ENCODE measurements at regions not wholly inside any gene's neighbourhood (a gene's known extent, or its start where the extent isn't known, plus 50 kb on each side); places are given as distances from the start of the nearest gene placed in this dataset.

DNA sequence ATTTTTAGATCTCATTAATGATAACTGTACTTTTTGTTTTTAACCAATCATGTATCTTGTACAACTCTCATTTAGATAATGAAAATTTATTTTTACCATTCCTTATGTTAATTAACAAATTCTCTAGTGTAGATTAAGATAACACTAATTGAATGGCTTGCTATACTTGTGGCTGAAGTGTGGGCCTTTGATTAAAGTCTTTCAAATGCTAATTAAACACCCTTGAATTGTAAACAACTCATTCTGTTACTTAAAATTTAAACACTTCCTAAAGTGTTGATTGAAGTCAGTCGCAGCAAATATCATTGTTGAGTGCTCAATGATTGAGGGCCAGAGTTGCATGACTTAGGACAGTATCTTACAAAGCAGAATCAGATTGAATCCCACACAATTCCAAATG, 109.8 kb upstream of the GULP1 start:
- Histone ChIP-seq H2BK5ac (ENCODE audit: low read depth, low read length, poor library complexity, severe bottlenecking) (no peak overlapping the region), H3K18ac (ENCODE audit: low read depth, low read length) (no peak overlapping the region), H3K14ac (replicated peaks; ENCODE audit: low read depth, low read length) (no peak overlapping the region), H2BK15ac (ENCODE audit: low read depth, low read length) (no peak overlapping the region), H2AK9ac (replicated peaks; ENCODE audit: low read depth, low read length, poor library complexity) (no peak overlapping the region), H2AFZ (replicated peaks; ENCODE audit: low read length, poor library complexity) (no peak overlapping the region), H2AK5ac (ENCODE audit: low read depth, low read length) (no peak overlapping the region), H3K56ac (ENCODE audit: extremely low read depth, insufficient read depth, low read length) (no peak overlapping the region), H3K4me1 (ENCODE audit: control insufficient read depth, insufficient read depth, low read length) (no peaks in the 10 kb centered on the region; the same call in none of the 2 replicates), H3K9ac (ENCODE audit: low read depth, low read length) (no peak overlapping the region), H4K20me1 (ENCODE audit: insufficient read depth, low read length) (no peaks in the 10 kb centered on the region), H4K8ac (ENCODE audit: low read depth in 2 of 2, low read length in 2 of 2) (no peak overlapping the region), H4K5ac (ENCODE audit: low read depth, low read length) (no peak overlapping the region), H3K4ac (ENCODE audit: low read depth, low read length) (no peak overlapping the region), H2BK20ac (ENCODE audit: low read depth, low read length) (no peak overlapping the region), H3K23ac (ENCODE audit: low read depth, low read length) (no peak overlapping the region), H3K79me1 (ENCODE audit: low read depth in 1 of 2, low read length in 2 of 2) (no peaks in the 10 kb centered on the region), H3K36me3 (ENCODE audit: control insufficient read depth, insufficient read depth, low read length) (no peaks in the 10 kb centered on the region), H3K27me3 (ENCODE audit: control insufficient read depth, insufficient read depth, low read length) (no peaks in the 10 kb centered on the region), H3K4me2 (ENCODE audit: low read depth, low read length) (no peak overlapping the region), H2BK120ac (ENCODE audit: low read depth, low read length) (no peak overlapping the region), H3K4me3 (ENCODE audit: insufficient read depth, low read depth, low read length) (no peak overlapping the region), H3K27ac (ENCODE audit: insufficient read depth, low read length) (no peak overlapping the region), H4K91ac (ENCODE audit: insufficient read depth, low read depth, low read length) (no peak overlapping the region), H3K9me1 (ENCODE audit: insufficient read depth, low read length) (no peaks in the 10 kb centered on the region), H3K9me3 (ENCODE audit: control insufficient read depth, insufficient read depth, low read length) (no peaks in the 10 kb centered on the region)
- no peak for DNase-seq
- no peak for TF ChIP-seq RFX5 (IDR thresholded peaks at IDR 0.05; ENCODE audit: low read depth, low read length)
- no peak for TF ChIP-seq USF2 (IDR thresholded peaks at IDR 0.05; ENCODE audit: low read depth, low read length)
- TF ChIP-seq SMC3 (IDR thresholded peaks at IDR 0.05; ENCODE audit: low read depth, low read length) = no peak
- ATAC-seq (ENCODE audit: low read depth) = no peak
- no CpG with 5 or more reads among the region's 1 CpG for WGBS, 2 experiments (ENCODE audit: extremely low coverage in 2 of 2, insufficient read length in 1 of 2)
- in situ Hi-C loops (cut with MboI; ENCODE audit: low sequenced_read_pairs) = no loop called here
- intact Hi-C loops (cut with micrococcal nuclease) = no loop called here
- CTCF ChIA-PET = interaction anchor here (1.1 kb wide), 1 partner anchor 344 kb away, joined by 3 read pairs; no protein-coding TSS in a partner anchor
- BruUV-seq (replicated peaks) = no TSS peak
- dilution Hi-C loops (cut with HindIII; ENCODE audit: low sequenced_read_pairs, unreplicated experiment) = no loop called here
- POLR2A ChIA-PET (ENCODE audit: unreplicated experiment) = no interaction called here
